GM19043 (cell line): ENCODE measurements at regions not wholly inside any gene's neighbourhood (a gene's known extent, or its start where the extent isn't known, plus 50 kb on each side); places are given as distances from the start of the nearest gene placed in this dataset.
"Not testable (repeated sequence)": the region's sequence is repeated elsewhere in the genome, so short reads cannot be mapped to it uniquely, and the experiment has no call there.

Experiments used
- ATAC-seq: cut with Tn5 transposase; IDR thresholded peaks from one replicate; pipeline ENCODE4 v1.9.1; 2021; ENCODE audit warnings: low read depth; ENCODE audit not compliant: unreplicated experiment

GRCh38 chr7:25432807-25433206 lies 204.5 kb upstream of the NPVF start:
- ATAC-seq = no peak

GRCh38 chr7:25436413-25436812 lies 208.1 kb upstream of the NPVF start:
- no peak for ATAC-seq

GRCh38 chr7:25437308-25437707 lies 209.0 kb upstream of the NPVF start:
- ATAC-seq = no peak

- ATAC-seq = no peak
Observed at GRCh38 chr7:25444991-25445390, 216.7 kb upstream of the NPVF start.

- no peak for ATAC-seq
Observed at GRCh38 chr7:25448301-25448700, 220.0 kb upstream of the NPVF start.

GRCh38 chr7:25454020-25454419 lies 225.7 kb upstream of the NPVF start:
- ATAC-seq = no peak

- no peak for ATAC-seq
Observed at GRCh38 chr7:25454562-25455041, 226.3 kb upstream of the NPVF start.

GRCh38 chr7:25455683-25456251 lies 227.5 kb upstream of the NPVF start:
- no peak for ATAC-seq

GRCh38 chr7:25456467-25457171 lies 228.3 kb upstream of the NPVF start:
- no peak for ATAC-seq

GRCh38 chr7:25459057-25459456 lies 230.8 kb upstream of the NPVF start:
- ATAC-seq = no peak

- ATAC-seq = no peak
Observed at GRCh38 chr7:25460433-25460832, 232.1 kb upstream of the NPVF start.

GRCh38 chr7:25469669-25470068 lies 241.4 kb upstream of the NPVF start:
- no peak for ATAC-seq

- ATAC-seq = no peak
Observed at GRCh38 chr7:25476863-25477499, 248.7 kb upstream of the NPVF start.

- not testable (repeated sequence) for ATAC-seq
Observed at GRCh38 chr7:25478221-25478620, 249.9 kb upstream of the NPVF start.

GRCh38 chr7:25478925-25479324 lies 250.6 kb upstream of the NPVF start:
- no peak for ATAC-seq

- no peak for ATAC-seq
Observed at GRCh38 chr7:25481891-25482290, 253.6 kb upstream of the NPVF start.

- no peak for ATAC-seq
Observed at GRCh38 chr7:25482631-25483030, 254.3 kb upstream of the NPVF start.

- no peak for ATAC-seq
Observed at GRCh38 chr7:25485026-25485425, 256.7 kb upstream of the NPVF start.

GRCh38 chr7:25486656-25487055 lies 258.4 kb upstream of the NPVF start:
- ATAC-seq = no peak

- no peak for ATAC-seq
Observed at GRCh38 chr7:25493805-25494366, 265.6 kb upstream of the NPVF start.

- no peak for ATAC-seq
Observed at GRCh38 chr7:25494896-25495295, 266.6 kb upstream of the NPVF start.
